A549 (cell line): ENCODE measurements at regions not wholly inside any gene's neighbourhood (a gene's known extent, or its start where the extent isn't known, plus 50 kb on each side); places are given as distances from the start of the nearest gene placed in this dataset.

Source experiments
- CEBPB ChIP-seq, 2 experiments: fragments of >200 bp in 1 of 2; sonication (Bioruptor Twin) in 1 of 2; formaldehyde crosslinking in 1 of 2; IDR thresholded peaks; 2 replicates each; pipeline ENCODE4 v1.6.1; 2012 to 2016
- EP300 ChIP-seq, 2 experiments: fragments of >200 bp; sonication (Bioruptor Twin); formaldehyde crosslinking; IDR thresholded peaks; 2 replicates in 1 of 2; 3 replicates in 1 of 2; pipeline ENCODE4 v1.6.1; 2016 to 2017
- JUN ChIP-seq, 2 experiments: fragments of >200 bp; sonication (Bioruptor Twin); formaldehyde crosslinking; IDR thresholded peaks; 2 replicates in 1 of 2; 3 replicates in 1 of 2; pipeline ENCODE4 v1.6.1; 2016 to 2017
- MYC ChIP-seq: IDR thresholded peaks from 2 replicates; pipeline ENCODE4 v1.6.1; 2012; ENCODE audit warnings: mild to moderate bottlenecking, inconsistent platforms, low read length, improper control_type of control experiment, borderline replicate concordance
- NFE2L2 ChIP-seq: fragments of 150-350 bp; conservative IDR thresholded peaks from 2 replicates; pipeline ENCODE4 v1.6.1; 2014; ENCODE audit warnings: low read length
- POLR2A ChIP-seq: IDR thresholded peaks from 2 replicates; pipeline ENCODE4 v1.6.1; 2012; ENCODE audit warnings: mild to moderate bottlenecking, low read length
- TF ChIP-seq, protein P1 (sequence below): fragments of >200 bp; sonication (Bioruptor Twin); formaldehyde crosslinking; IDR thresholded peaks from 3 replicates; pipeline ENCODE4 v1.5.1; 2016
- TF ChIP-seq, protein P2 (sequence below): fragments of 200-600 bp; sonication (generic); IDR thresholded peaks from 2 replicates; pipeline ENCODE4 v1.6.1; 2016; ENCODE audit warnings: antibody characterized with exemption, mild to moderate bottlenecking, moderate library complexity
- TF ChIP-seq, protein P3 (sequence below): IDR thresholded peaks from 2 replicates; pipeline ENCODE4 v1.6.1; 2012; ENCODE audit warnings: low read depth, borderline replicate concordance
- TF ChIP-seq, protein P4 (sequence below): fragments of 150-350 bp; IDR thresholded peaks from 2 replicates; pipeline ENCODE4 v1.6.1; 2014; ENCODE audit warnings: low read depth, mild to moderate bottlenecking, low read length

DNA sequence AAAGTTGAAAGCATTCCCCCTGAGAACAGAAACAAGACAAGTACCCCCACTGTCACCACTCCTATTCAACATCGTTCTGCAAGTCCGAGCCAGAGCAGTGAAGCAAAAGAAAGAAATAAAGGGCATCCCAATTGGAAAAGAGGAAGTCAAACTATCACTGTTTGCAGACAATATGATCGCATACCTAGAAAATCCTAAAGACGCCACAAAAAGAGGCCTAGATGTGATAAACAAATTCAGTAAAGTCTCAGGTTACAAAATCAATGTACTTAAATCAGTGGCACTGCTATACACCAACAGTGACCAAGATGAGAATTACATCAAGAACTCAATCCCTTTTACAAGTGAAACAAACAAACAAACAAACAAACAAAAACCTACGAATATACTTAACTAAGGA lies 87.7 kb upstream of the COCH start:
- TF ChIP-seq, protein P1, sequence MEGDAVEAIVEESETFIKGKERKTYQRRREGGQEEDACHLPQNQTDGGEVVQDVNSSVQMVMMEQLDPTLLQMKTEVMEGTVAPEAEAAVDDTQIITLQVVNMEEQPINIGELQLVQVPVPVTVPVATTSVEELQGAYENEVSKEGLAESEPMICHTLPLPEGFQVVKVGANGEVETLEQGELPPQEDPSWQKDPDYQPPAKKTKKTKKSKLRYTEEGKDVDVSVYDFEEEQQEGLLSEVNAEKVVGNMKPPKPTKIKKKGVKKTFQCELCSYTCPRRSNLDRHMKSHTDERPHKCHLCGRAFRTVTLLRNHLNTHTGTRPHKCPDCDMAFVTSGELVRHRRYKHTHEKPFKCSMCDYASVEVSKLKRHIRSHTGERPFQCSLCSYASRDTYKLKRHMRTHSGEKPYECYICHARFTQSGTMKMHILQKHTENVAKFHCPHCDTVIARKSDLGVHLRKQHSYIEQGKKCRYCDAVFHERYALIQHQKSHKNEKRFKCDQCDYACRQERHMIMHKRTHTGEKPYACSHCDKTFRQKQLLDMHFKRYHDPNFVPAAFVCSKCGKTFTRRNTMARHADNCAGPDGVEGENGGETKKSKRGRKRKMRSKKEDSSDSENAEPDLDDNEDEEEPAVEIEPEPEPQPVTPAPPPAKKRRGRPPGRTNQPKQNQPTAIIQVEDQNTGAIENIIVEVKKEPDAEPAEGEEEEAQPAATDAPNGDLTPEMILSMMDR, result no peak
- TF ChIP-seq, protein P2, sequence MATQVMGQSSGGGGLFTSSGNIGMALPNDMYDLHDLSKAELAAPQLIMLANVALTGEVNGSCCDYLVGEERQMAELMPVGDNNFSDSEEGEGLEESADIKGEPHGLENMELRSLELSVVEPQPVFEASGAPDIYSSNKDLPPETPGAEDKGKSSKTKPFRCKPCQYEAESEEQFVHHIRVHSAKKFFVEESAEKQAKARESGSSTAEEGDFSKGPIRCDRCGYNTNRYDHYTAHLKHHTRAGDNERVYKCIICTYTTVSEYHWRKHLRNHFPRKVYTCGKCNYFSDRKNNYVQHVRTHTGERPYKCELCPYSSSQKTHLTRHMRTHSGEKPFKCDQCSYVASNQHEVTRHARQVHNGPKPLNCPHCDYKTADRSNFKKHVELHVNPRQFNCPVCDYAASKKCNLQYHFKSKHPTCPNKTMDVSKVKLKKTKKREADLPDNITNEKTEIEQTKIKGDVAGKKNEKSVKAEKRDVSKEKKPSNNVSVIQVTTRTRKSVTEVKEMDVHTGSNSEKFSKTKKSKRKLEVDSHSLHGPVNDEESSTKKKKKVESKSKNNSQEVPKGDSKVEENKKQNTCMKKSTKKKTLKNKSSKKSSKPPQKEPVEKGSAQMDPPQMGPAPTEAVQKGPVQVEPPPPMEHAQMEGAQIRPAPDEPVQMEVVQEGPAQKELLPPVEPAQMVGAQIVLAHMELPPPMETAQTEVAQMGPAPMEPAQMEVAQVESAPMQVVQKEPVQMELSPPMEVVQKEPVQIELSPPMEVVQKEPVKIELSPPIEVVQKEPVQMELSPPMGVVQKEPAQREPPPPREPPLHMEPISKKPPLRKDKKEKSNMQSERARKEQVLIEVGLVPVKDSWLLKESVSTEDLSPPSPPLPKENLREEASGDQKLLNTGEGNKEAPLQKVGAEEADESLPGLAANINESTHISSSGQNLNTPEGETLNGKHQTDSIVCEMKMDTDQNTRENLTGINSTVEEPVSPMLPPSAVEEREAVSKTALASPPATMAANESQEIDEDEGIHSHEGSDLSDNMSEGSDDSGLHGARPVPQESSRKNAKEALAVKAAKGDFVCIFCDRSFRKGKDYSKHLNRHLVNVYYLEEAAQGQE, result no peak
- TF ChIP-seq, protein P3, sequence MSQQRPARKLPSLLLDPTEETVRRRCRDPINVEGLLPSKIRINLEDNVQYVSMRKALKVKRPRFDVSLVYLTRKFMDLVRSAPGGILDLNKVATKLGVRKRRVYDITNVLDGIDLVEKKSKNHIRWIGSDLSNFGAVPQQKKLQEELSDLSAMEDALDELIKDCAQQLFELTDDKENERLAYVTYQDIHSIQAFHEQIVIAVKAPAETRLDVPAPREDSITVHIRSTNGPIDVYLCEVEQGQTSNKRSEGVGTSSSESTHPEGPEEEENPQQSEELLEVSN, result no peak
- TF ChIP-seq, protein P4, sequence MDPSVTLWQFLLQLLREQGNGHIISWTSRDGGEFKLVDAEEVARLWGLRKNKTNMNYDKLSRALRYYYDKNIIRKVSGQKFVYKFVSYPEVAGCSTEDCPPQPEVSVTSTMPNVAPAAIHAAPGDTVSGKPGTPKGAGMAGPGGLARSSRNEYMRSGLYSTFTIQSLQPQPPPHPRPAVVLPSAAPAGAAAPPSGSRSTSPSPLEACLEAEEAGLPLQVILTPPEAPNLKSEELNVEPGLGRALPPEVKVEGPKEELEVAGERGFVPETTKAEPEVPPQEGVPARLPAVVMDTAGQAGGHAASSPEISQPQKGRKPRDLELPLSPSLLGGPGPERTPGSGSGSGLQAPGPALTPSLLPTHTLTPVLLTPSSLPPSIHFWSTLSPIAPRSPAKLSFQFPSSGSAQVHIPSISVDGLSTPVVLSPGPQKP, result no peak
- TF ChIP-seq MYC, result no peak
- no peak for TF ChIP-seq EP300 (IDR thresholded peaks at IDR 0.05)
- no peak for TF ChIP-seq POLR2A
- no peak for TF ChIP-seq NFE2L2
- TF ChIP-seq JUN (IDR thresholded peaks at IDR 0.05), result no peak
- no peak for TF ChIP-seq CEBPB (IDR thresholded peaks at IDR 0.05)
